Right lung (tissue), 2 donors: ENCODE measurements at regions not wholly inside any gene's neighbourhood (a gene's known extent, or its start where the extent isn't known, plus 50 kb on each side); places are given as distances from the start of the nearest gene placed in this dataset.
"Not testable (repeated sequence)": the region's sequence is repeated elsewhere in the genome, so short reads cannot be mapped to it uniquely, and the experiment has no call there.

Experiments used
- DNase-seq, 2 donors: peaks; one replicate each; pipeline ENCODE4 v3.0.0-alpha.2; 2013

DNA sequence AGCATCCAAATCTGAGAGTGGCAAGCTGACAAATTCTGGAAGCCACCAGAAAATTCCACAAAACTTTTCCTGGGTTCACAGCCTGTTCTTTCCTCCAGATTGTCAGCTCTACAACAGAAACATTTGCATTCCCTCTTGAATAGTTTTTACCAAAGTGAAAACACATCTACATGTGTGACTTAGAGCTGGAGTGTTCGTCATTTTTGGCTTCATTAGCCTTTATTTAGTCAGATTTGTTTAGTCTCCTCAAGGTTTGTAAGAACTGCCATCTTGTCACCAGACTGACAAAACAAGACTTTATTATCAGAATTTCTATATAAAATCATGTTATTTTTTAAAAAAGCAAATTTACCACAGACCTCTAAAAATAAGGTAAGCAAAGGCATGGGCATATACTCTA lies 347.3 kb downstream of the TRIM36 start:
- no peak for DNase-seq

DNA sequence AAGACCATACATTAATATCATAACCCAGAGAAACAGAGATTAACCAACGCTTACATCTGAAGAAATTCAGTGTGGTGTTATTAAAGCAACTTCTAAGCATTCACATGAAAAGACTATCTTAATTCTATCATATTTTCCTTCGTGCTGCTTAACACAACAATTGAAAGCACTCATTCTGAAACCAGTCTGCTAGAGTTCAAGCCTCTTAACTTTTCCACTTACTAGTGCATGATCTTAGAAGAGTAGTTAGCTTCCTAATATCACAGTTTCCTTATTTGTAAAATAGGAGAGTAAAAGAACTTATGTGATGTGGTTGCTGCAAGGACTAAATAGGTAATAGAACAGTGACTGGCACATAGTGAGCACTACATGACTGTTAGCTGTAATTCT lies 379.3 kb downstream of the TRIM36 start:
- DNase-seq = no peak

DNA sequence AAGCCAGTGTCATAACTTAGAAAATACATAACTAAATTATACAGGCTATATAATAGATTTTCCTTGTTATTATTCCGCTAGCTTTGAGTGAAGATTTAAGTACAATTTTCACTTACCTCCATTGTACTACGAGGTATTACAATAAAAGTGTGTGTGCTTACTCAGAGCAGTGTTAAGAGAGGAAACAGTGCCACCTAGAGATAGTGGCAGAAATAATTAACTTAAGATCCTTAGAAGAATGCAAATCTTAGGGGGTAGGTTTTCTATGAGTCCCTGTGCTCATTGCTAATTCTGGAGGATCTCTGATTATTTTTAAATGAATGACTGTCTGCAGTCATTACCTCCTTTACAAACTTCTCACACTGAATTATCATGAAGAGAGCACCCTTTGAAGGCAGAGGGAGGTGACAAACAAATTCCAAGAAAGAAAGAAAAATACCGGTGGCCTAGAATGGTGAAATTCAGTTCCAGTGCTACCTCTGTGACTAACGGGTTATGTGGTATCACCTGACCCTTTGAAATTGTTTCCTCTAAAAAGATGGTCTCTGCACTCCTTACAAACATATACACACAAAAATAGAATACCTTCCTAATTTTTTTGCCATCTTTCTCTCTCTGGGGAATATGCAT lies 379.8 kb downstream of the TRIM36 start:
- peak; percentile 5 to 7 for DNase-seq

DNA sequence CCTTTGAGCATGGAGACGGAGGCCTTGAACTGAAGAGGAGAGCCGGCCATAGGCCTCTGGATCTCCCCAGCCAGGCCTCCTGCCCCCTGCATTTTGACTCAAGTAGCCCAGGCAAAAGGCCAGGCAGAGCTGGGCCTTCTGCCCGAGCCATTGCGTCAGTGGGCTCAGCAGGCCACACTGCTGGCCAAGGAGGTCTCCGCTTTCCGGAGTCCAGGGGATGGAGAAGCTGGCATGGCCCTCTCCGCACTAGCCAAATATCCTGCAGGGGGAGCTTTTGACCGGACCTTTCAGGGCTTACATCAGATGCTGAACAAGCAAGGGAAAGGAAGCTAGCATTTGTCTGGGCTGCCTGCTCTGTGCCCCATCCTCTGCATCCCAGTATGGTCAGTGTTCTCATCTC lies 386.8 kb downstream of the TRIM36 start:
- DNase-seq = peak in 1 of 2 donors; percentile 0

DNA sequence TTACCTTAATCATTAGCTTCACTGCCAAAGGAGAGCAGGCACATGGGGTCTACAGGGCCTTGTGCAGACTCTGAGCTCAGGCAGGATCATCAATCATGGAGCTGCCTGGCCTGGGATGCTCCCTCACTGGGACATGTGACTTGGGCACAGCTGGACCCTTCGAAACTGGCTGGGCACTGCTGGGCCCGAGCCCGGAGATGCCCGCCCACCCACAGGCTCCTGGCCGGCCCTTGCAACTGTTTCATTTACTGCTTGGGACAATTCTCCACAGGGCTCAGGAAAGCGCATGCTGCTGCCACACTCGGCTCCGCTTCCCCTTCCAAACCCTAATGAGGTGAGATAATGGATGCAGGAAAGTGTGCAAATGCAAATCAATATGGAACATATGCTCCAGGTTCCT lies 387.5 kb downstream of the TRIM36 start:
- DNase-seq = no peak

DNA sequence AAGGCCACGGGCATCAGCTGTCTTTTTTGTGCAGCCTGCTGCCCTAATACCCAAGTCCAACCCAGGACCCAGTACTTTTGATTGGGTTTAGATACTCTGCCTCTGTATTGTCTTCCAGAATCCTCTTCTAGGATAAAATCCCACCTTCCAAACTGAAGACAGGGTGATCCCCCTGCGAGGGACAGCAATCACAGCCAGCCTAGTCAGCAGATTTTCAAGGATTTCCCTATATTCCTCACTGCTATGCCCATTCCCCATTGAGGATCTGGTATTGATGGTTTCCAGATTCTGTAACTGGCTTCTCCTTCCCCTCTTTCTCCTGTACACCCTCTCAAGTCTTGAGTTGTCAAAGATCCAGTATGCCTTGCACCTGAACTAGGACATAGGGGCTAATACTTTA lies 389.4 kb downstream of the TRIM36 start:
- no peak for DNase-seq

DNA sequence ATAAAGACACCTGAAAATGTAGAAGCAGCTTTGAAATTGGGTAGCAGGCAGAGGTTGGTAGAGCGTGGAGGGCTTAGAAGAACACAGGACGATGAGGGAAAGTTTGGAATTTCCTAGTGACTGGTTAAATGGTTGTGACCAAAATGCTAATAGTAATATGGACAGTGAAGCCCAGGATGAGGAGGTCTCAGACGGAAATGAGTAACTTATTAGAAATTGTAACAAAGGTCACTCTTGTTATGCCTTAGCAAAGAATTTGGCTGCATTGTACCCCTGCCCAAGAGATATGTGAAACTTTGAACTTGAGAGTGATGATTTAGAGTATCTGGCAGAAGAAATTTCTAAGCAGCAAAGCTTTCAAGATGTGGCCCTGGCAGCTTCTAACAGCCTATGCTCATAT lies 382.5 kb downstream of the KCNN2 start:
- no peak for DNase-seq

DNA sequence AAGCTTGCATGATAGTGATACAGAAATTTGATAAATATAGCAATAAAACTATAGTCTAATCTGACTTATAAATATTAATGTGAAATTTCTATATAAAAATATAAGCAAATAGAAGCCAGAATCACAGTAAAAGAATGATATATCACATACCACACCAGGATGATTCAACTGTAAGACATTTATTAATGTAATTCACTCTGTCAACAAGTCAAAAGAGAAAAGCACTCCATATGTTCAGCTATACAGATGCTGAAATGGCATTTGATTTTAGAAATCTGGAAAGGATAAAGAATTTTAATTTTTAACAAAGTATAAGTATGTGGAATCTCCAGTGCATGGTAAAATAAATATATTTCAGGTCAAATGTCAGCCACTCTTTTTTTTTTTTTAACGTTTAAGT lies 372.4 kb downstream of the KCNN2 start:
- no peak for DNase-seq

DNA sequence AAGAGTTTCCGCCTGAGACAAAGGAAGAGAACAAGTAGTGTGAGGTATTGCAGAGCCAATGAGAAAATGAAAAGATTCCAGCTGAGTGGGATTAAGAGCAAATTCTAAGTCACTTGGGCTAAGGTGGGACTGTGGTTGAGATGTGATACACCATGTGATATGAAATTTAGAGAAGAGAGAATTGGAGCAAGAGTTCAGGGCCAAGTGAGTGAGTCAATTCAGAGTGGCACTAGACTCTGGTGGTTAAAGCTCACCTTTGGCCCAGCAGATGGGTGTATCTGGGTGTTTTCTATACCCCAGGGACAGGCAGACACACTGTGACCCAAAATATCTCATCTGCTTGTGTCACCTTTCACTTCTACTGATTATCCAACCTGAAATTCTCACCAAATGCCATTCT lies 368.1 kb downstream of the KCNN2 start:
- no peak for DNase-seq

DNA sequence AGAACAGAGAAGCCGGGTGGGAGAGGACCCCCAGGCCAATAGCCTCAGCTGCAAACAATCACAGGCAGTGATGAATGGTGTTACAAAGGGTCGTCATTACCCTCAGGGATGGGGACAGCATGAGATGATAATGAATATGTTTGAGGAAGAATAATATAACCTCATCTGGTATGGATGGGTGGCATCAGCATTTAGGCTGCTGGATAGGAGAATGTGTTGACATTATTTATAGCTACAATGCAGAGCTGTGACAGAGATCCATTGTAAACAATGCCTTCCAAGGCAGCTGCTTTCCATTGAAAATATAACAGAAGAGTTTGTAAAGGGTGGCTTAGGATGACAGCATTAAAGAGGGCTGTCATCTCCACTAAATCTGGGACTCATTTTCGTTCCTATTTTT lies 365.5 kb downstream of the KCNN2 start:
- DNase-seq = no peak

DNA sequence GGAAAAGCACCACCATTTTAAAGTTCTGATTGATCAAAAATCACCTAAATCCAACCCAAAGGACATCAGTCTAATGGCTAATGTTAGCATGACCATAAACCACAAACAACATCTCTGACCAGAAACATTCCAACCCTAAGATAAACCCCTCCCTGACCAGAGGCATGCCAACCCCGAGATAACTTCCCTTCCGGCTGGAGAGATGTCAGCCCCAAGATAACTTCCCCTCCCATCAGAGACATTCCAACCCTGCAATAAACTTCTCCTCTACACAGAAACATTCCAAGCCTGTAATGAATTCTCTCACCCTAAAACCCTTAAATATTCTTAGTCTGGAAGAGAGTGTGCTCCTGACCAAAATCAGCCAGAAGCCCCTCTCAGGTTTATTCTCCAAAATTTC lies 364.3 kb downstream of the KCNN2 start:
- no peak for DNase-seq

DNA sequence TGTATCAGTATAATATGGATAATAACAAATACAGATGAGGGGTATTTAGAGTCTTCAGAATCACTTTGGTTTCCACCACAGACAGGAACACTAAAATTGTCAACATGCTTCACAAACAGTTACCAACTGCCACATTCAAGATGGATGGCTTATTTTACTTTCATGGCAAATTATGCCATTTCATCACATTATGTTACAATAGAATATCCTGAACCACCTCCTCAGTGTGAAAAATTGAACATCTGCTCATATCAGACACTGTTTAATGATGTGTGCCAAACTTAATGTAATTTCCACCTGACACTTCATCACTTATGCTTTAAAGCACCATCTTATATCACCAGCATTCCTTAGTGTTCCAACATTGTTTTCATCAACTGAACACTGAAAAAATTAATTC lies 357.4 kb downstream of the KCNN2 start:
- no peak for DNase-seq

DNA sequence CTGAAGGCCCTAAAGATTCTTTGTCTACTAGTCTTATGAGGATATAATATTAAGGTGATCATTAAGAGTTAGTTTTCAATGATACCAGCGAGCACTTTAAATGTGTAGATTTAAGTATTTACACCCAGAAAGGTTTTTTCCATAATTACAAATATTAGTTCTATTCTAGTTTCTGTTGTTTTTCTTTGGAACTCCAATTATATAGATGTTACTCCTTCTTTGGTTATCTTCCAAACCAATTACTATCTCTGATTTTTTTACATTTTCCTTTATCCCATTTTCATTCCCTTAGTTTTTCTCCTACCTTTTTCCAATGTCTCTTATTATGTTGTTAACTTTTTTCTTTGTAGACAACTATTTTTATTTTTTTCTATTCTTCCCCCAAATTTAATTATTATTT lies 355.1 kb downstream of the KCNN2 start:
- DNase-seq = no peak

DNA sequence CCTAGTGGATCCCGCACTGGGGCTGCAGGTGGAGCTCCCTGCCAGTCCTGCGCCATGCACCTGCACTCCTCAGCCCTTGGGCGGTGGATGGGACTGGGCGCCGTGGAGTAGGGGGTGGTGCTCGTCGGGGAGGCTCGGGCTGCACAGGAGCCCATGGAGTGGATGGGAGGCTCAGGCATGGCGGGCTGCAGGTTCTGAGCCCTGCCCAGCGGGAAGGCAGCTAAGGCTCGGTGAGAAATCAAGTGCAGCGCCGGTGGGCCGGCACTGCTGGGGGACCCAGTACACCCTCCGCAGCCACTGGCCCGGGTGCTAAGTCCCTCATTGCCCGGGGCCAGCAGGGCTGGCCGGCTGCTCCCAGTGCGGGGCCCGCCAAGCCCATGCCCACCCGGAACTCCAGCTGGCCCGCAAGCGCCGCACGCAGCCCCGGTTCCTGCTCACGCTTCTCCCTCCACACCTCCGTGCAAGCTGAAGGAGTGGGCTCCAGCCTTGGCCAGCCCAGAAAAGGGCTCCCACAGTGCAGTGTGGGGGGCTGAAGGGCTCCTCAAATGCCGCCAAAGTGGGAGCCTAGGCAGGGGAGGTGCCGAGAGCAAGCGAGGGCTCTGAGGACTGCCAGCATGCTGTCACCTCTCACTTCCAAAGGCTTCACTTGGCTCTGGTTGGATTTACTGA lies 342.5 kb downstream of the KCNN2 start:
- not testable (repeated sequence) for DNase-seq

DNA sequence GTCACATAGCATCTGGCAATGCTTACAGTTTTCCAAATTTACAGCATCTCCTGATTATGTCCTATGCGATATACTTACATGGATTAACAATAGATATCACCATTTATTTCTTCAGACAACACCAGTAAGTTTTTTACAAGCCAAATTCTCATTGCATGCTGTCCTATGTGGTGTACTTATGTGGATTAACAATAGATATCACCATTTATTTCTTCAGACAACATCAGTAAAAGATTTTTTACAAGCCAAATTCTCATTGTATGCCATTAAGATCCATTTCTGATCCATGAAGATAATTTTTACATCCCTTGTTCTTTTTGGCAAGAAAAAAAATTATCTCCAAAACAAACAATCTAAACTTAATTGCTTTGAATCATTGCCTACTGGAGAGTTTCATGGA lies 340.9 kb downstream of the KCNN2 start:
- DNase-seq = no peak

DNA sequence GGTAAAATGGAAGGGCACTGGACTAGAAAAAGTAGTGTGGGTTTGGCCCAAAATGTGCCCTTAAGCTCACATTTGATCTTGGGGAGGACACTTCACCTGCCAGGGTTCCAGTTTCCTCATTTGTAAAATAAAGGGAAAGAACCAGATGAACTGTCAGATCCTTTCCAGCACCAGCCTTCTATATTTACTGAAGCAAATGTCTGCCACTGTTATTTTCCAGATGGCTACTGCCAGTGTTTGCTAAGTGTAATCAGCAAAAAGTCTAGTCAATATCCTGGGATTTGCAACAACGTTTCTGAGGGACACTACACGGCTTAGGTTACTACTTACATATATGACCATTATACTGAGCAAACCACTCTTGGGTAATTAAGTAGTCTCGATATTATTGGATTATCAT lies 340.3 kb downstream of the KCNN2 start:
- no peak for DNase-seq

DNA sequence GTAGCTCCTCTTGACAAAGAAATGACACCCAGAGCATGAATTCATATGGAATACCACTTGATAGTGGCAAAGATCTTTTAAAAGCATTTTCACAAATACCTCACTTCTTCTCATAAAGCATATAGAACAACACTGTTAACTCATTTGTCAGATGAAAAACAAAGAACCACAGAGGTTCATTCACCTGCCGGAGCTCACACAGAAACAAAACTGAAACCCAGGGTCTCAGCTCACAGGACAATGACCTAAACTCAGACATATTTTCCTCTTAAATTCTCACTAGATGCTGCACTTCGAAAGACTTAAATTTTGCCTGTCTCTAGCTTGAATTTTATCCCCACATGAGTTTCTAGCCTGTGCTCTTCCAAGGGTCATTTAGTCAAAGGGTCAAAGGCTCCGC lies 339.0 kb downstream of the KCNN2 start:
- no peak for DNase-seq

DNA sequence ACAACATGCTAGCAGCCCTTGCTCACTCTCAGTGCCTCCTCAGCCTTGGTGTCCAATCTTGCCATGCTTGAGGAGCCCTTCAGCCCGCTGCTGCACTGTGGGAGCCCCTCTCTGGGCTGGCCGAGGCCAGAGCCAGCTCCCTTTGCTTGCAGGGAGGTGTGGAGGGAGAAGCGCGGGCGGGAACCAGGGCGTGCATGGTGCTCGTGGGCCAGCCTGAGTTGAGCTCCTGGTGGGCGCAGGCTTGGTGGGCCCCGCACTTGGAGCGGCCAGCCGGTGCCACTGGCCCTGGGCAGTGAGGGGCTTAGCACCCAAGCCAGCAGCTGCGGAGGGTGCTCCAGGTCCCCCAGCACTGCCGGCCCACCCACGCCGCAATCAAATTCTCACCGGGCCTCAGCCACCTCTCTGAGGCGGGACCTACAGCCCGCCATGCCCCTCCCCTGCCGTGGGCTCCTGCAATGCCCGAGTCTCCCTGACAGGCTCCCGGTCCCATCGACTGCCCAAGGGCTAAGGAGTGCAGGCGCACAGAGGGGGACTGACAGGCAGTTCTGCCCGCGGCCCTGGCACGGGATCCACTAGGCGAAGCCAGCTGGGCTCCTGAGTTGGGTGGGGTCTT lies 333.5 kb downstream of the KCNN2 start:
- DNase-seq = no peak

DNA sequence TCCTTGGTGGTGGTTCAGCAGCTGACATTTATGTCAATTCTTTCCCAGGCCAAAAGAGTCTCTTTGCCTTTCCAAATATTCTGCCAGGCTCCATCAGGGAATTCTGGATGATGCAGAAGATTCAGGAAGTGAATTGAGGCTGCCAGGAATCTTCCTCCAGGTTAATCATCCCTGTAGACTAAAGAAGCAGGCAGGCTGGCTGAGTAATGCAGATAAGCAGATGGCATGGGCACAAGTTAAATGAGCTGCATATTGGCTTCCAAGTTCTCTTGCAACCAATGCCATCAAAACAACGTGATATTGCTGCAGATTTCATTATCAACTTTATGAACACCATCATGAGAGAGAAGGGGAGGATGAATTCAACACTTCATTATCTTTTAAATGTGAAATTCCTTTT lies 324.5 kb downstream of the KCNN2 start:
- no peak for DNase-seq

DNA sequence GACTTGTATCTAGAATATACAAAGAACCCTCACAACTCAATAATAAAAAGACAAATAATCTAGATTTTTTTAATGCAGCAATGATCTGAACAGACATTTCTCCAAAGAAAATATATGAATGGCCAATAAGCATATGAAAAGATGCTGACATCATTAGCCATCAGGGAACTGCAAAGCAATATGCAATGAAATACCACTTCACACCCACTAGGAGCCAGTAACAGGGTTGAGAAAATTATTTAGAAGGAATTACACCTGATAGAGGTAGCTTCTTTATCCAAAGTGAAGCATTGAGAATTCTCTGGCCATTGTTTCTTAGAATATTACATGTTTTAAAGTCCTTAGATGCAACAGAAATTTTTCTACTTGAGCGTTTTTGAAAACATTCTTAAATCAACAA lies 316.9 kb downstream of the KCNN2 start:
- no peak for DNase-seq

DNA sequence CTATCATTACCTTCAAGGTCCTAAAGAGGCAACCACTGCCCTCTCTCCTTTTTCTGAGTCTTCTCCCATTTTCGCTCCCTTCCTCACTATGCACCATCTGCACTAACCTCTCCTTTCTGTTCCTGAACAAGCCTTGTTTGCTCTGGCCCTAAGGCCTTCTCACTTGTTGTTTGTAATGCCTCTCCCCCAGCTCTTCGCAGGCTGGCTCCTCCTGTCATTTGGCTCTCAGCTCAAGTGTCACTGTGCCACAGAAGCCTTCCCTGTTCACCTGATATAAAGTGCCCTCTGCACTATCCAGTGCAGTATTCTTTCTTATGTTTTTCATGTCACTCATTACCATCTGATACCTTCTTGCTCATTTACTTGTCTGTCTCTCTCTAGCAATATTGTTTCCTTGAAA lies 303.7 kb downstream of the KCNN2 start:
- DNase-seq = no peak

DNA sequence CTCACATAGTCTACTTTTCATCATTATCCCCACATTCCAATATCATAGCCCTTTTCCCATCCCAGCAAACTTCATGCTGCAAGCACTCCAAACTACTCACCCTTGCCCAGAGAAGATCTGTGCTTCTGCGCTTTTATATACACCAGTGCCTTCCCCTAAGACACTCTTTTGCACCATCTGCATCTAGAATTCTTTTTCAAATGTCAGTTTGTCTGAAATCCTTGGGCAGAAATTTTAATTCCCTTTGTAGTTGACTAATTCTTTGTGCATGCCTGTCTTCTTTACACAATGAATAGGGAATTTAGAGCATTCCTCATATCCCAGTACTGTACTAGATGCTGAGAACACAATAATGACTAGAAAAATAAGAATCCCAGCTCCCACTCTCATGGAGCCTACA lies 298.9 kb downstream of the KCNN2 start:
- no peak for DNase-seq

DNA sequence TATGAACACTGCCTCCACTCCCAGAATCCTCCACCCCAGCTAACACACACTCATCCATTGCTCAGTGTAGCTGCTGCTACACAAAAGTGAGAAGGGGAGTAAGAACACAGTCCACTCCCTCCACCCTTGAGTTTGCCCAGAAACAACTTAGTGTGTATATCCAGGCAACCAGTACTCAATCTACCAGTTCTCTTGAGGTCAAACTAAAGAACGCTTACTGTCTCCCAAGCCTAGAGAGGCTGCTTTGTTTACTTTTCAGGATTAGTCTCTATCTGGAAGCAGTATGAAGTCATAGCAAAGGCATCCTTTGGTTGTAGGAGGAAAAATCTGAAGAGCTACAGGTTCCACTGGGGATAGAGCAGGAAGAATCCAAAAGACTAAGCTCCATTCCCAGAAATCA lies 296.3 kb downstream of the KCNN2 start:
- DNase-seq = no peak
